ENCODE measurements at regions not wholly inside any gene's neighbourhood (a gene's known extent, or its start where the extent isn't known, plus 50 kb on each side); places are given as distances from the start of the nearest gene placed in this dataset.

DNA sequence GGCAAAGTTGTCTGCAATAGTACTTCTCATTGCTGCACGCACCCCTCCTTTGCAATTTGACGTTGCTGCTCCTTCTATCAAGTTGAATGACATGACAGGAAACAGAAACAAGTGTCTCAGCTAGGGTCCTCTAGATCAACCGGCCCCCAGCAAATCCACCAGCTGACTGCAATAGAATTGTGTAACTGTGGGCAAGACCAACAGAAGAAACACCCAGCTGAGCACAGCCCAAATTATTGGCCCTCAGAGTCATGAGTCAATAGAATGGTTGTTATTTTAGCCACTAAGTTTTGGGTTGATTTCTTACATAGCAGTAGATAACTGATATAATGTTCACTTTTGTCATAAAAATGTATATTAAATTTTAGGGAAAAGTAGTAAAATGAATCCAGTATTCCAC is 202.7 kb downstream of the MAFB start:
- TF ChIP-seq EZH2 (IDR thresholded peaks at IDR 0.05; ENCODE audit: insufficient read depth, poor library complexity, severe bottlenecking), result no peak
- TF ChIP-seq EZH2phosphoT487 (IDR thresholded peaks at IDR 0.05; ENCODE audit: insufficient read depth, low read depth), result no peak
